Body of pancreas (tissue), 4 donors: ENCODE measurements at regions not wholly inside any gene's neighbourhood (a gene's known extent, or its start where the extent isn't known, plus 50 kb on each side); places are given as distances from the start of the nearest gene placed in this dataset.

Experiments used
- ATAC-seq: fragments of 150-250 bp; one replicate; pipeline ENCODE4 v1.9.1; 2016
- DNase-seq, 4 donors: peaks; one replicate each; pipeline ENCODE4 v3.0.0-alpha.2; 2019
- H3K27ac ChIP-seq, 4 donors: fragments of 200-600 bp; sonication (generic); 1 replicate in 3 of 4; 2 replicates in 1 of 4; pipeline versions ENCODE4 v1.5.1 to v1.6.1; 2016 to 2019; ENCODE audit warnings: mild to moderate bottlenecking in 1 of 4, mixed read lengths in 1 of 4, moderate library complexity in 1 of 4
- H3K27me3 ChIP-seq, 2 donors: fragments of 200-600 bp; sonication (generic); one replicate each; pipeline ENCODE4 v1.6.0; 2016; ENCODE audit warnings: mild to moderate bottlenecking in 1 of 2
- H3K36me3 ChIP-seq, 2 donors: fragments of 200-600 bp; sonication (generic); replicated peaks in 1 of 2; 2 replicates each; pipeline ENCODE4 v1.5.1; 2016; ENCODE audit warnings: low read depth in 2 of 2; ENCODE audit not compliant: insufficient read depth in 1 of 2
- H3K4me1 ChIP-seq: fragments of 200-600 bp; sonication (generic); one replicate; pipeline ENCODE4 v1.6.0; 2016
- H3K4me3 ChIP-seq, 2 donors: fragments of 200-600 bp; sonication (generic); 1 replicate in 1 of 2; 2 replicates in 1 of 2; pipeline ENCODE4 v1.5.1; 2016 to 2019
- H3K9me3 ChIP-seq, 3 donors: fragments of 200-600 bp; sonication (generic); 1 replicate in 2 of 3; 2 replicates in 1 of 3; pipeline ENCODE4 v1.5.1; 2016
- POLR2A ChIP-seq, 3 donors: fragments of 450-650 bp; IDR thresholded peaks; one replicate each; pipeline ENCODE4 v1.6.1; 2016; ENCODE audit warnings: antibody characterized with exemption in 3 of 3, mild to moderate bottlenecking in 2 of 3
- WGBS, 2 donors: methylation state at CpG; one replicate each; pipeline ENCODE4 v1.1.5; 2017; 5-methylcytosine and 5-hydroxymethylcytosine counted together
- intact Hi-C: fragments of 100-400 bp; cut with DNase I; formaldehyde crosslinking; loops from one replicate; pipeline ENCODE4 v1.15.1; 2023
- TF ChIP-seq, protein P1 (sequence below), 7 experiments: fragments of 450-650 bp in 4 of 7; fragments of 200-600 bp in 3 of 7; sonication (generic) in 3 of 7; IDR thresholded peaks; one replicate each; pipeline ENCODE4 v1.5.1; 2016 to 2019; ENCODE audit warnings: antibody characterized with exemption in 7 of 7

DNA sequence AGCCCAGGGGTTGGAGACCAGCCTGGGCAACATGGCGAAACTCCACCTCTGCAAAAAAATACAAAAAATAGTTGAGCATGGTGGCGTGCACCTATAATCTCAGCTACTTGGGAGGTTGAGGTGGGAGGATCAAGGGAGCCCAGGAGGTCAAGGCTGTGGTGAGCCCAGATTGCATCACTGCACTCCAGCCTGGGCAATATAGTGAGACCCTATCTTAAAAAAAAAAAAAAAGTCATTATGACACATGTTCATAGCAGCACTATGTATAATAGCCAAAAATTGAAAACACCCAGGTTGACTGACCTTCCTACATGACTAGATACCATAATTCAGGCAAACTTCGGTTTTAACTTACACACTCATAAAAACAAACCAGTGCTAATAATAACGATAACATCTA, 90.8 kb upstream of the RBPJ start:
- no peak for ATAC-seq
- H3K27ac ChIP-seq: no peak overlapping the region
- no peaks in the 10 kb centered on the region for H3K36me3 ChIP-seq
- no peak for DNase-seq
- WGBS, 2 donors: 87 to 90% methylated on average over 4 of the region's 4 CpGs
- no peak for TF ChIP-seq POLR2A (IDR thresholded peaks at IDR 0.05)
- TF ChIP-seq, protein P1, sequence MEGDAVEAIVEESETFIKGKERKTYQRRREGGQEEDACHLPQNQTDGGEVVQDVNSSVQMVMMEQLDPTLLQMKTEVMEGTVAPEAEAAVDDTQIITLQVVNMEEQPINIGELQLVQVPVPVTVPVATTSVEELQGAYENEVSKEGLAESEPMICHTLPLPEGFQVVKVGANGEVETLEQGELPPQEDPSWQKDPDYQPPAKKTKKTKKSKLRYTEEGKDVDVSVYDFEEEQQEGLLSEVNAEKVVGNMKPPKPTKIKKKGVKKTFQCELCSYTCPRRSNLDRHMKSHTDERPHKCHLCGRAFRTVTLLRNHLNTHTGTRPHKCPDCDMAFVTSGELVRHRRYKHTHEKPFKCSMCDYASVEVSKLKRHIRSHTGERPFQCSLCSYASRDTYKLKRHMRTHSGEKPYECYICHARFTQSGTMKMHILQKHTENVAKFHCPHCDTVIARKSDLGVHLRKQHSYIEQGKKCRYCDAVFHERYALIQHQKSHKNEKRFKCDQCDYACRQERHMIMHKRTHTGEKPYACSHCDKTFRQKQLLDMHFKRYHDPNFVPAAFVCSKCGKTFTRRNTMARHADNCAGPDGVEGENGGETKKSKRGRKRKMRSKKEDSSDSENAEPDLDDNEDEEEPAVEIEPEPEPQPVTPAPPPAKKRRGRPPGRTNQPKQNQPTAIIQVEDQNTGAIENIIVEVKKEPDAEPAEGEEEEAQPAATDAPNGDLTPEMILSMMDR (IDR thresholded peaks at IDR 0.05): no peak
- no peaks in the 10 kb centered on the region for H3K9me3 ChIP-seq
- H3K4me3 ChIP-seq: no peak overlapping the region
- H3K27me3 ChIP-seq: no peaks in the 10 kb centered on the region
- no peaks in the 10 kb centered on the region for H3K4me1 ChIP-seq
- intact Hi-C loops: no loop called here

DNA sequence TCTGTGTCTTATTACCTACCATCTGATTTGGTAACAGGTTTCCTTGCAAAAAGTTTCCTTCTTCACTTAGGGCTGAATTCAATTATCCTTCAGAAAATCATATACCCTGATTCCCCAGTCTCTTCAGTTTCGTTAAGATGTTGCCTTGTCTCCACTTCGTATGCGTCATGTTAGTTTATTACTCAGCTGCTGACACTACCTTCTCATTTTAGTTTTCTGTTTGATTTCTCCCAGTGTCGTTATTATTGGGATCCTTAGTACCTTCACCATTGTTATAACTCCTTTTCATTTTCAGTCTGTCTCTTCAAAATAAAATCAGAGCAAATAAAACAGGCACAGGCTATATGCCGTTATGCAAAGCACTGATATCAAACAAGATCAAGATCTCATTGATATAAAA, 87.5 kb upstream of the RBPJ start:
- ATAC-seq (no peak), DNase-seq (no peak)
- no peaks in the 10 kb centered on the region for H3K27me3 ChIP-seq
- WGBS, 2 donors: 85 to 86% methylated on average over 5 of the region's 5 CpGs
- no peak overlapping the region for H3K27ac ChIP-seq
- TF ChIP-seq, protein P1 (IDR thresholded peaks at IDR 0.05): no peak
- no peak for TF ChIP-seq POLR2A (IDR thresholded peaks at IDR 0.05)
- H3K4me1 ChIP-seq: peaks cover 6% of the 10 kb centered on the region
- intact Hi-C loops: no loop called here
- H3K36me3 ChIP-seq: no peaks in the 10 kb centered on the region
- no peak overlapping the region for H3K4me3 ChIP-seq
- H3K9me3 ChIP-seq: no peaks in the 10 kb centered on the region

DNA sequence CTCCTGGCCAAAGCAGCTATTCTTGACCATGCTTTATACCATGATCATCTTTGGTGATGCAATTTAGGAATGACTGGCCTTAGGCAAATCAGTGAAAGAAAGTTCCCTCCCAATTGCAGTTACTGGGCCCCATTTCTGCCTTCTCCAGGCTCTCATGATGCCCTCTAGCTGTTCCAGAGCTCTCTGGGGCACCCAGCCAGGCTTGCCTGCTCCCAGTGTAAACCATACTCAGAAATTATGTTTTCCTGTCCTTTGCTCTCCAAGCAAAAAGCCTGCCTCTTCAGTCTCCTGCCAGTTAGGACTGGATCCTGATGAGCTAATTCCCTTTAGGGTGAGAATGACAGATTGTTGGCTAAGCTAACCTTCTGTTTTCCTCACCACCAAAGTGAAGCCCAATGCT, 85.3 kb upstream of the RBPJ start:
- Histone ChIP-seq H3K27ac (no peak overlapping the region), H3K9me3 (no peaks in the 10 kb centered on the region), H3K27me3 (no peaks in the 10 kb centered on the region), H3K4me1 (peaks cover 6% of the 10 kb centered on the region), H3K36me3 (no peaks in the 10 kb centered on the region), H3K4me3 (no peak overlapping the region)
- DNase-seq (peak; percentile 24 to 73 (median 41)), ATAC-seq (no peak)
- intact Hi-C loops: no loop called here
- TF ChIP-seq, protein P1 (IDR thresholded peaks at IDR 0.05): peak in 1 of 7 experiments; percentile 10
- TF ChIP-seq POLR2A (IDR thresholded peaks at IDR 0.05): no peak

DNA sequence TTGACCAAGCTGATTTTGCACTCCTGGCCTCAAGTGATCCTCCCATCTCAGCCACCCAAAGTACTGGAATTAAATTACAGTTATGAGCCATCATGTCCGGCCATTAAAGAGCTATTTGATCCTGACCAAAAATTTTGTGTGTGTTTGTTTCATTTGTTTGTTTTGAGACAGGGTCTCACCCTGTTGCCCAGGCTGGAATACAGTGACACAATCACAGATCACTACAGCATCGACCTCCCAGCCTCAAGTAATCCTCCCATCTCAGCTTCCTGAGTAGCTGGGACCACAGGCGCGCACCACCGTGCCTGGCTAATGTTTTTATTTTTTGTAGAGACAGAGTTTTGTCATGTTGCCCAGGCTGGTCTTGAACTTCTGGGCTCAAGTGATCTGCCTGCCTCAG, 82.9 kb upstream of the RBPJ start:
- Histone ChIP-seq H3K36me3 (no peaks in the 10 kb centered on the region), H3K4me1 (peaks cover 6% of the 10 kb centered on the region), H3K9me3 (no peaks in the 10 kb centered on the region), H3K27ac (no peak overlapping the region), H3K27me3 (no peaks in the 10 kb centered on the region), H3K4me3 (no peak overlapping the region)
- WGBS, 2 donors: 90 to 95% methylated on average over 5 of the region's 5 CpGs
- TF ChIP-seq POLR2A (IDR thresholded peaks at IDR 0.05): no peak
- TF ChIP-seq, protein P1 (IDR thresholded peaks at IDR 0.05): no peak
- no peak for ATAC-seq
- DNase-seq: no peak
- intact Hi-C loops: no loop called here

DNA sequence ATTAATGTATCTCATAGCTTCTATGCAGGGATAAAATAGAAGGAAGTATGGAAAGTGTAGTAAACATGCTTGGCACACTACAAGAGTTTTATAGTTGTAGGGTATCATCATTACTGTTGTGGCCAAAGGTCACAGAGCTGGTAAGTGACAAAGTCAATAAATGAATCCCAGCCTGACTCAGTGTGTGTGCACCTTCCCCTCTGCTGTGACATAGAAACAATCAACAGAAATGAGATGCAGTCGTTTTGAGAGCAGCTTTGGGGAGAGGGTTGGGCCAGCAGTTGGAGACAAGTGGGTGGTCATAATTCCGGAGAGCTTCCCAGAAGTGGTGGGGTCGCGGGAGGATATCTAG, 82.4 kb upstream of the RBPJ start:
- H3K27me3 ChIP-seq: no peaks in the 10 kb centered on the region
- ATAC-seq: no peak
- H3K4me1 ChIP-seq: peaks cover 6% of the 10 kb centered on the region
- H3K36me3 ChIP-seq: no peaks in the 10 kb centered on the region
- H3K9me3 ChIP-seq: no peaks in the 10 kb centered on the region
- H3K4me3 ChIP-seq: no peak overlapping the region
- DNase-seq: no peak
- intact Hi-C loops: no loop called here
- TF ChIP-seq, protein P1 (IDR thresholded peaks at IDR 0.05): no peak
- TF ChIP-seq POLR2A (IDR thresholded peaks at IDR 0.05): no peak
- 44 to 51% methylated on average over 4 of the region's 4 CpGs for WGBS, 2 donors
- H3K27ac ChIP-seq: no peak overlapping the region
